Sigmoid colon (tissue), 6 donors: ENCODE measurements at regions not wholly inside any gene's neighbourhood (a gene's known extent, or its start where the extent isn't known, plus 50 kb on each side); places are given as distances from the start of the nearest gene placed in this dataset.
A peak's percentile ranks its signal among the peaks of the same experiment; 100 is the strongest.

ENCODE experiments used
- DNase-seq: peaks from one replicate; pipeline ENCODE4 v3.0.0-alpha.2; 2019
- H3K27ac ChIP-seq, 4 donors: fragments of 200-600 bp; sonication (generic); one replicate each; pipeline ENCODE4 v1.5.1; 2016 to 2019; ENCODE audit warnings: mild to moderate bottlenecking in 1 of 4
- H3K27me3 ChIP-seq, 3 donors: fragments of 200-600 bp; sonication (generic); one replicate each; pipeline ENCODE4 v1.5.1; 2019; ENCODE audit warnings: mild to moderate bottlenecking in 1 of 3
- H3K36me3 ChIP-seq, 4 donors: fragments of 200-600 bp; sonication (generic); one replicate each; pipeline ENCODE4 v1.5.1; 2016 to 2019
- H3K4me1 ChIP-seq, 4 donors: fragments of 200-600 bp; sonication (generic); one replicate each; pipeline ENCODE4 v1.5.1; 2017 to 2019
- H3K4me3 ChIP-seq, 4 donors: fragments of 200-600 bp; sonication (generic); one replicate each; pipeline ENCODE4 v1.5.1; 2017 to 2019; ENCODE audit warnings: mild to moderate bottlenecking in 2 of 4, moderate library complexity in 1 of 4
- H3K9me3 ChIP-seq, 4 donors: fragments of 200-600 bp in 3 of 4; sonication (generic) in 3 of 4; one replicate each; pipeline versions ENCODE4 v1.5.1 to v1.6.1; 2013 to 2019
- EP300 ChIP-seq, 4 donors: sonication (generic); formaldehyde crosslinking; IDR thresholded peaks; one replicate each; pipeline ENCODE4 v1.6.1; 2017; ENCODE audit warnings: antibody characterized with exemption in 4 of 4
- POLR2A ChIP-seq, 2 donors: fragments of 450-650 bp; IDR thresholded peaks; one replicate each; pipeline ENCODE4 v1.6.1; 2016; ENCODE audit warnings: antibody characterized with exemption in 2 of 2, mild to moderate bottlenecking in 2 of 2, moderate library complexity in 2 of 2
- POLR2AphosphoS5 ChIP-seq, 4 donors: sonication (generic); formaldehyde crosslinking; IDR thresholded peaks; one replicate each; pipeline ENCODE4 v1.6.1; 2017; ENCODE audit warnings: antibody characterized with exemption in 4 of 4
- WGBS, 2 donors: extraction: QIAGEN DNeasy Blood & Tissue Kit; methylation state at CpG; one replicate each; pipeline ENCODE4 v1.1.7; 2013; 5-methylcytosine and 5-hydroxymethylcytosine counted together
- intact Hi-C: fragments of 100-400 bp; cut with DNase I; formaldehyde crosslinking; loops from one replicate; pipeline ENCODE4 v1.15.1; 2023
- TF ChIP-seq, protein P1 (sequence below), 4 experiments: fragments of 450-650 bp in 3 of 4; fragments of 200-600 bp in 1 of 4; IDR thresholded peaks; one replicate each; pipeline ENCODE4 v1.5.1; 2016 to 2019; ENCODE audit warnings: antibody characterized with exemption in 4 of 4, mild to moderate bottlenecking in 3 of 4, moderate library complexity in 2 of 4
- donor health status: healthy with polysubstance abuse.
- donor health status: healthy.

DNA sequence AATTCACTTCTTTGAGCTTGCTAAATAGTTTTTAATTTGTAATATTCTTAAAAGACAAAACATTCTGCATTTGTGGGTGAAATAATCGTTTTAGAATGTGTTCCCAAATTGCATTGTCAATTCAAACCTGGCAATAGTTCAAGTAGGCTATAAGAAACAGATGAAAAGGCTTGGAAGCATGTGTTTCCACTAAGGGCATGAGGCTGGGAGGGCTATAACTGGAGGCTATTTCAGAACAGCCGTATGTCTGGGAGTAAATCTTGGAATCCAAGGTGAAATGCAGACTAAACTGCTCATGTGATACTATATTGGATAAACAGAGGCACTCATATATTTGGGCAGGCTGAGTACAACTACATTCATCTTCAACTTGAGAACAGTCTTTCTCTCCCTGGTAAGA is 117.4 kb upstream of the GRPR start:
- Histone ChIP-seq H3K4me3 (no peak overlapping the region), H3K9me3 (no peaks in the 10 kb centered on the region), H3K36me3 (no peaks in the 10 kb centered on the region), H3K27ac (no peak overlapping the region), H3K27me3 (no peaks in the 10 kb centered on the region), H3K4me1 (no peaks in the 10 kb centered on the region)
- intact Hi-C loops, result no loop called here
- 46 to 58% methylated on average over 2 of the region's 2 CpGs for whole genome bisulfite sequencing, 2 donors
- TF ChIP-seq, protein P1, sequence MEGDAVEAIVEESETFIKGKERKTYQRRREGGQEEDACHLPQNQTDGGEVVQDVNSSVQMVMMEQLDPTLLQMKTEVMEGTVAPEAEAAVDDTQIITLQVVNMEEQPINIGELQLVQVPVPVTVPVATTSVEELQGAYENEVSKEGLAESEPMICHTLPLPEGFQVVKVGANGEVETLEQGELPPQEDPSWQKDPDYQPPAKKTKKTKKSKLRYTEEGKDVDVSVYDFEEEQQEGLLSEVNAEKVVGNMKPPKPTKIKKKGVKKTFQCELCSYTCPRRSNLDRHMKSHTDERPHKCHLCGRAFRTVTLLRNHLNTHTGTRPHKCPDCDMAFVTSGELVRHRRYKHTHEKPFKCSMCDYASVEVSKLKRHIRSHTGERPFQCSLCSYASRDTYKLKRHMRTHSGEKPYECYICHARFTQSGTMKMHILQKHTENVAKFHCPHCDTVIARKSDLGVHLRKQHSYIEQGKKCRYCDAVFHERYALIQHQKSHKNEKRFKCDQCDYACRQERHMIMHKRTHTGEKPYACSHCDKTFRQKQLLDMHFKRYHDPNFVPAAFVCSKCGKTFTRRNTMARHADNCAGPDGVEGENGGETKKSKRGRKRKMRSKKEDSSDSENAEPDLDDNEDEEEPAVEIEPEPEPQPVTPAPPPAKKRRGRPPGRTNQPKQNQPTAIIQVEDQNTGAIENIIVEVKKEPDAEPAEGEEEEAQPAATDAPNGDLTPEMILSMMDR (IDR thresholded peaks at IDR 0.05), result no peak
- TF ChIP-seq POLR2A (IDR thresholded peaks at IDR 0.05) (no peak), EP300 (IDR thresholded peaks at IDR 0.05) (no peak), POLR2AphosphoS5 (IDR thresholded peaks at IDR 0.05) (no peak)
- DNase-seq, result no peak

GRCh38 chrX:16002185-16002584 is 121.2 kb upstream of the GRPR start:
- no peaks in the 10 kb centered on the region for H3K36me3 ChIP-seq
- DNase-seq, result no peak
- TF ChIP-seq, protein P1 (IDR thresholded peaks at IDR 0.05), result no peak
- TF ChIP-seq POLR2A (IDR thresholded peaks at IDR 0.05), result no peak
- no peak for TF ChIP-seq EP300 (IDR thresholded peaks at IDR 0.05)
- TF ChIP-seq POLR2AphosphoS5 (IDR thresholded peaks at IDR 0.05), result no peak
- H3K4me3 ChIP-seq, result no peak overlapping the region
- no peak overlapping the region for H3K27ac ChIP-seq
- intact Hi-C loops, result no loop called here
- 65 to 69% methylated on average over 1 of the region's 1 CpG for WGBS, 2 donors
- no peaks in the 10 kb centered on the region for H3K9me3 ChIP-seq
- H3K4me1 ChIP-seq, result no peaks in the 10 kb centered on the region
- no peaks in the 10 kb centered on the region for H3K27me3 ChIP-seq

DNA sequence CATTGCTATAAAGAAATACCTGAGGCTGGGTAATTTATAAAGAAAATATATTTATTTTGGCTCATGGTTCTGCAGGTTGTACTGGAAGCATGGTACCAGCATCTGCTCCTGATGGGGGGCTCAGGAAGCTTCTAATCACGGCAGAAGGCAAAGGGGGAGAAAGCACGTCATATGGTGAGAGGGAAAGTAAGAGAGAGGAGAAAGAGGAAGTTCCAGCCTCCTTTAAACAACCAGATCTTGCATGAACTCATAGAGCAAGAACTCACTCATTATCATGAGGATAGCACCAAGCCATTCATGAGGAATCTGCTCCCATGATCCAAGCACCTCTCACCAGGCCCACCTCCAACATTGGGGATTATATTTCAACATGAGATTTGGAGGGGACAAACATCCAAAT is 125.0 kb upstream of the GRPR start:
- no peak for DNase-seq
- TF ChIP-seq POLR2A (IDR thresholded peaks at IDR 0.05) (no peak), POLR2AphosphoS5 (IDR thresholded peaks at IDR 0.05) (no peak), EP300 (IDR thresholded peaks at IDR 0.05) (no peak)
- TF ChIP-seq, protein P1 (IDR thresholded peaks at IDR 0.05), result no peak
- no peak overlapping the region for H3K4me3 ChIP-seq
- H3K4me1 ChIP-seq, result no peaks in the 10 kb centered on the region
- intact Hi-C loops, result no loop called here
- no peaks in the 10 kb centered on the region for H3K9me3 ChIP-seq
- no peak overlapping the region for H3K27ac ChIP-seq
- H3K36me3 ChIP-seq, result no peaks in the 10 kb centered on the region
- H3K27me3 ChIP-seq, result no peaks in the 10 kb centered on the region
- WGBS, 2 donors, result 46 to 62% methylated on average over 2 of the region's 2 CpGs

DNA sequence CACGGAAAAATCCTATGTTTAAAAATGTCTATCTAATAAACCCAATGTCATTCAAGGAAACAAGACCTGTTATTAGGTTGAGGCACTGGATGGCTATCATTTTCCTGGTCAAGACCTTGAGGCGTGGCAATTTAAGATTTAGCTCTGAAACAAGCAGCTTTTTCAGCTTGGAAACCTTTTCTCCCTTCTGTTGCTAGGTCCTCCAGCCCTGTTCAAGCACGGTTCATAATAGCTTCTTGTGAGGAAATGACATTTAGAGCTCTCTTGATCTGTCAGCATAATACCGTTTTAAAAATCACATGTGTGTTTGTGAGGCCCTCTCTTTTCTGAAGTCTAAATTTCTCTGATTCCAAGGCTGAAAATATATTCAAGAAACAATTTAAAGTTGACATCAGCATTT is 133.6 kb upstream of the GRPR start:
- Histone ChIP-seq H3K27me3 (no peaks in the 10 kb centered on the region), H3K36me3 (no peaks in the 10 kb centered on the region), H3K9me3 (no peaks in the 10 kb centered on the region), H3K4me3 (no peak overlapping the region), H3K4me1 (no peaks in the 10 kb centered on the region), H3K27ac (peak overlapping the region in 1 of 4 donors; percentile 22)
- 75 to 89% methylated on average over 4 of the region's 4 CpGs for WGBS, 2 donors
- DNase-seq, result no peak
- TF ChIP-seq POLR2AphosphoS5 (IDR thresholded peaks at IDR 0.05) (no peak), EP300 (IDR thresholded peaks at IDR 0.05) (no peak), POLR2A (IDR thresholded peaks at IDR 0.05) (no peak)
- TF ChIP-seq, protein P1 (IDR thresholded peaks at IDR 0.05), result no peak
- intact Hi-C loops, result no loop called here
